Loucy (cell line): ENCODE measurements at regions not wholly inside any gene's neighbourhood (a gene's known extent, or its start where the extent isn't known, plus 50 kb on each side); places are given as distances from the start of the nearest gene placed in this dataset.

Source experiments
- H2AFZ ChIP-seq: fragments of 200-600 bp; sonication (generic); 2 replicates; pipeline ENCODE4 v1.6.0; 2016; ENCODE audit warnings: antibody characterized with exemption, mild to moderate bottlenecking, low read length, moderate library complexity
- H3F3A ChIP-seq: fragments of 200-600 bp; 2 replicates; pipeline ENCODE4 v1.6.0; 2016; ENCODE audit warnings: antibody characterized with exemption, low read depth, mild to moderate bottlenecking
- H3K27me3 ChIP-seq: fragments of 200-600 bp; sonication (generic); 2 replicates; pipeline ENCODE4 v1.6.1; 2014; ENCODE audit warnings: low read length, mild to moderate bottlenecking; ENCODE audit not compliant: insufficient read depth, poor library complexity, severe bottlenecking
- H3K36me3 ChIP-seq: fragments of 200-600 bp; sonication (generic); 2 replicates; pipeline ENCODE4 v1.6.1; 2016; ENCODE audit warnings: low read length; ENCODE audit not compliant: insufficient read depth
- H3K4me1 ChIP-seq: fragments of 200-600 bp; sonication (generic); 2 replicates; pipeline ENCODE4 v1.5.1; 2014; ENCODE audit warnings: low read length, mild to moderate bottlenecking; ENCODE audit not compliant: insufficient read depth, poor library complexity, severe bottlenecking
- H3K4me2 ChIP-seq: fragments of 200-600 bp; sonication (generic); 2 replicates; pipeline ENCODE4 v1.6.0; 2014; ENCODE audit warnings: antibody characterized with exemption, low read length, low read depth, mild to moderate bottlenecking; ENCODE audit not compliant: poor library complexity, severe bottlenecking
- H3K4me3 ChIP-seq: fragments of 200-600 bp; sonication (generic); 2 replicates; pipeline ENCODE4 v1.5.1; 2014; ENCODE audit warnings: low read length, mild to moderate bottlenecking, mixed read lengths; ENCODE audit not compliant: poor library complexity, severe bottlenecking
- H3K79me2 ChIP-seq: fragments of 200-600 bp; sonication (generic); 2 replicates; pipeline ENCODE4 v1.6.1; 2014; ENCODE audit warnings: low read length; ENCODE audit not compliant: insufficient read depth
- H3K9ac ChIP-seq: fragments of 200-600 bp; sonication (generic); 2 replicates; pipeline ENCODE4 v1.6.0; 2014; ENCODE audit warnings: mild to moderate bottlenecking, low read depth, low read length, moderate library complexity; ENCODE audit not compliant: poor library complexity, severe bottlenecking
- H3K9me2 ChIP-seq: fragments of 200-600 bp; sonication (generic); replicated peaks from 2 replicates; pipeline ENCODE4 v1.6.1; 2016; ENCODE audit warnings: low read depth, low read length, mixed read lengths
- H3K9me3 ChIP-seq: fragments of 200-600 bp; sonication (generic); 2 replicates; pipeline ENCODE4 v1.6.1; 2014; ENCODE audit warnings: mild to moderate bottlenecking, antibody characterized with exemption, low read length, low read depth; ENCODE audit not compliant: insufficient read depth
- H4K20me1 ChIP-seq: fragments of 200-600 bp; sonication (generic); 2 replicates; pipeline ENCODE4 v1.6.0; 2014; ENCODE audit warnings: antibody characterized with exemption, low read length, mild to moderate bottlenecking; ENCODE audit not compliant: insufficient read depth, poor library complexity, severe bottlenecking
- EZH2phosphoT487 ChIP-seq: fragments of 200-600 bp; IDR thresholded peaks from 2 replicates; pipeline ENCODE4 v1.6.1; 2018; ENCODE audit warnings: antibody characterized with exemption, mild to moderate bottlenecking, moderate library complexity, borderline replicate concordance
- TF ChIP-seq, protein P1 (sequence below): fragments of 200-600 bp; sonication (generic); conservative IDR thresholded peaks from 2 replicates; pipeline ENCODE4 v1.5.1; 2014; ENCODE audit warnings: mild to moderate bottlenecking, antibody characterized with exemption, low read length

DNA sequence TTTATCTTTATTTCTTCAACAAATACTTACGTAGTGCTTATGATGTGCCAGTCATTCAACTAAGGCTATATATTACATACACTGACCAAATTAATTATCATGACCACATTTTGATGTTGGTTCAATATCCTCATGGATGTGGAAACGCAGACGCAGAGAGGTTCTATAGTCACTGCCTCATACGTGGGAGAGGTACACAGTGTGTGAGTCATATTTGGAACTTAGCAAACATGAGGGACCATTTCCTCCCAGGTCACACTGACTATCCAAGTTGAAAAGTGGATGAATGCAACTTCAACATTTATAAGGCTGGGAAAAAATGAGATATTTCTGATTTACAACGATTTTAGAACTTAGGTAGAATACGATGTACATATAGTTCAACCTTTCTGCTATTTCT, 113.6 kb downstream of the PRLHR start:
- Histone ChIP-seq H3K36me3 (no peaks in the 10 kb centered on the region), H3K79me2 (no peaks in the 10 kb centered on the region), H3K4me1 (no peaks in the 10 kb centered on the region), H3K27me3 (no peaks in the 10 kb centered on the region), H2AFZ (no peak overlapping the region), H3K4me2 (no peak overlapping the region), H3K4me3 (no peak overlapping the region), H3K9me3 (no peaks in the 10 kb centered on the region), H4K20me1 (no peaks in the 10 kb centered on the region), H3K9me2 (no peaks in the 10 kb centered on the region), H3F3A (no peaks in the 10 kb centered on the region), H3K9ac (no peak overlapping the region)
- TF ChIP-seq, protein P1, sequence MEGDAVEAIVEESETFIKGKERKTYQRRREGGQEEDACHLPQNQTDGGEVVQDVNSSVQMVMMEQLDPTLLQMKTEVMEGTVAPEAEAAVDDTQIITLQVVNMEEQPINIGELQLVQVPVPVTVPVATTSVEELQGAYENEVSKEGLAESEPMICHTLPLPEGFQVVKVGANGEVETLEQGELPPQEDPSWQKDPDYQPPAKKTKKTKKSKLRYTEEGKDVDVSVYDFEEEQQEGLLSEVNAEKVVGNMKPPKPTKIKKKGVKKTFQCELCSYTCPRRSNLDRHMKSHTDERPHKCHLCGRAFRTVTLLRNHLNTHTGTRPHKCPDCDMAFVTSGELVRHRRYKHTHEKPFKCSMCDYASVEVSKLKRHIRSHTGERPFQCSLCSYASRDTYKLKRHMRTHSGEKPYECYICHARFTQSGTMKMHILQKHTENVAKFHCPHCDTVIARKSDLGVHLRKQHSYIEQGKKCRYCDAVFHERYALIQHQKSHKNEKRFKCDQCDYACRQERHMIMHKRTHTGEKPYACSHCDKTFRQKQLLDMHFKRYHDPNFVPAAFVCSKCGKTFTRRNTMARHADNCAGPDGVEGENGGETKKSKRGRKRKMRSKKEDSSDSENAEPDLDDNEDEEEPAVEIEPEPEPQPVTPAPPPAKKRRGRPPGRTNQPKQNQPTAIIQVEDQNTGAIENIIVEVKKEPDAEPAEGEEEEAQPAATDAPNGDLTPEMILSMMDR: no peak
- no peak for TF ChIP-seq EZH2phosphoT487

DNA sequence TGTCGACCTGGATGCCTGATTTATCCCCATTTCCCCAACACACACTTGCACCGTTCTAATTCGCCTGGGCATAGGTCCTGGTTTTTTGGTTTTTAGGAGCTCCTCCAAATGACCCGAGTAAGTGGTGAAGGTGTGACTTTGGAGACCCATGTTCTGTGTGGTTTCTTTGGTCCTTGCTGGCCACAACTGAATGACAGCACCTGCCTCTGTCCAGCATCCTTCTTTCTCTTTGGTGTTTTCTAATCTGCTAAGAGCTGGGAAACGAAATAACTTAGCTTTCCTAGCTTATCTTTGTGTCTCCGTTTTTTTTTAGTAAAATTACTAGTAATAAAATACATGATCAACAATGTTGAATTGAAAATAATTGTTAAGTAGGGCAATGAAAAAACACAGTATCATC, 120.2 kb downstream of the PRLHR start:
- Histone ChIP-seq H3K36me3 (no peaks in the 10 kb centered on the region), H2AFZ (no peak overlapping the region), H3K27me3 (no peaks in the 10 kb centered on the region), H3K9ac (no peak overlapping the region), H3K9me3 (no peaks in the 10 kb centered on the region), H3K4me3 (no peak overlapping the region), H3F3A (no peaks in the 10 kb centered on the region), H3K4me1 (no peaks in the 10 kb centered on the region), H3K9me2 (no peaks in the 10 kb centered on the region), H3K79me2 (no peaks in the 10 kb centered on the region), H3K4me2 (no peak overlapping the region), H4K20me1 (no peaks in the 10 kb centered on the region)
- TF ChIP-seq, protein P1: no peak
- TF ChIP-seq EZH2phosphoT487: no peak

DNA sequence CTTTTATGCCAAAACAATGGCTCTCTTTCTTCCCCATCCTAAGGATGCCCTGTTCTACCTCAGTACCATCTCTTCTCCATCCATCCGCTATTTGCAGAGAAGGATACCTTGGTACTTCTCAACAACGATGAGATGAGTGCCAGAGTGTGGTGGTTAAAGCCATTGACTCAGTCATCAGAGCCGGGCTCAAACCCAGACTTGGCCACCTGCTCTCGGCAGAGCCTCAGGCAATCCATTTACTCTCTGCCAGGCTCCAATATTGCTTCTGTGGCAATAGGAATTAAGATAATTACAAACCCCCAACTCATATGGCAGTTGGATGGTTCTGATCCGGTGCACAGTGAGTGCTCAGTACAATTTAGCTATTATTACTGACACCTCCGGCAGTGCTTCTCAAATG, 121.3 kb downstream of the PRLHR start:
- no peaks in the 10 kb centered on the region for H3K79me2 ChIP-seq
- no peak for TF ChIP-seq EZH2phosphoT487
- TF ChIP-seq, protein P1: no peak
- H3K4me3 ChIP-seq: no peak overlapping the region
- H3K9me2 ChIP-seq: no peaks in the 10 kb centered on the region
- no peaks in the 10 kb centered on the region for H3K9me3 ChIP-seq
- H4K20me1 ChIP-seq: no peaks in the 10 kb centered on the region
- H2AFZ ChIP-seq: no peak overlapping the region
- H3K27me3 ChIP-seq: no peaks in the 10 kb centered on the region
- no peaks in the 10 kb centered on the region for H3F3A ChIP-seq
- no peaks in the 10 kb centered on the region for H3K36me3 ChIP-seq
- no peak overlapping the region for H3K4me2 ChIP-seq
- H3K9ac ChIP-seq: no peak overlapping the region
- no peaks in the 10 kb centered on the region for H3K4me1 ChIP-seq
